Esophagus squamous epithelium (tissue), 4 donors: ENCODE measurements at regions not wholly inside any gene's neighbourhood (a gene's known extent, or its start where the extent isn't known, plus 50 kb on each side); places are given as distances from the start of the nearest gene placed in this dataset.

ENCODE experiments used
- CTCF ChIP-seq, 6 experiments: fragments of 450-650 bp in 4 of 6; fragments of 200-600 bp in 2 of 6; sonication (generic) in 2 of 6; IDR thresholded peaks; one replicate each; pipeline ENCODE4 v1.5.1; 2016 to 2019; ENCODE audit warnings: antibody characterized with exemption in 6 of 6, mild to moderate bottlenecking in 4 of 6, moderate library complexity in 4 of 6
- POLR2A ChIP-seq, 4 donors: fragments of 450-650 bp; IDR thresholded peaks; one replicate each; pipeline ENCODE4 v1.6.1; 2017; ENCODE audit warnings: antibody characterized with exemption in 4 of 4, mild to moderate bottlenecking in 4 of 4, moderate library complexity in 3 of 4

GRCh38 chr1:221487781-221488524 lies 253.9 kb downstream of the DUSP10 start:
- TF ChIP-seq CTCF (IDR thresholded peaks at IDR 0.05) (no peak), POLR2A (IDR thresholded peaks at IDR 0.05) (no peak)
